ENCODE measurements at regions not wholly inside any gene's neighbourhood (a gene's known extent, or its start where the extent isn't known, plus 50 kb on each side); places are given as distances from the start of the nearest gene placed in this dataset.

DNA sequence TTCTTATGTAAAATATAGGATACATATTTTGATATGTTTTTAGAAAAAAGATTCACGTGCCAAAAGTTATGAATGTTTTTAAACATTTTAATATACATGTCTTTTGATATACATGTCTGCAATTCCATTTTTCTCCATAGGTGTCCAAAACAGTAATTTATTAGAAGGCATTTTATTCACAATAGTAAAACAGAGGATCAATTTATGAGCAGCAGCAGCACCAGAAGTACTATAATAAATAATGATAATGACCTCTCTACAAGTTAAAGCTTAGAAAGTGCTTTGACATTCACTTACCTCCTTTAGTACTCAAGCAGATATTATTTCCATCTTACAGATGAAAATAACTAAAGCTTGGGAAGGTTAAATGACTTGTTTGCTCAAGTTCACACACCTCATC, 96.7 kb upstream of the DBX1 start:
- H3K27ac Mint-ChIP-seq: no peak overlapping the region
- H3K4me3 Mint-ChIP-seq: no peak overlapping the region
- no peak for DNase-seq (ENCODE audit: low spot score)
- POLR2A ChIA-PET: no interaction called here
- CTCF ChIA-PET: no interaction called here
- H3K36me3 Mint-ChIP-seq: no peaks in the 10 kb centered on the region
- no peaks in the 10 kb centered on the region for H3K9me3 Mint-ChIP-seq
- TF ChIP-seq, protein P1, sequence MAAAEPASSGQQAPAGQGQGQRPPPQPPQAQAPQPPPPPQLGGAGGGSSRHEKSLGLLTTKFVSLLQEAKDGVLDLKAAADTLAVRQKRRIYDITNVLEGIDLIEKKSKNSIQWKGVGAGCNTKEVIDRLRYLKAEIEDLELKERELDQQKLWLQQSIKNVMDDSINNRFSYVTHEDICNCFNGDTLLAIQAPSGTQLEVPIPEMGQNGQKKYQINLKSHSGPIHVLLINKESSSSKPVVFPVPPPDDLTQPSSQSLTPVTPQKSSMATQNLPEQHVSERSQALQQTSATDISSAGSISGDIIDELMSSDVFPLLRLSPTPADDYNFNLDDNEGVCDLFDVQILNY (CRISPR knock-in tag; IDR thresholded peaks at IDR 0.05): no peak
- TF ChIP-seq ZNF671 (CRISPR knock-in tag; IDR thresholded peaks at IDR 0.05): no peak
- TF ChIP-seq SP1 (CRISPR knock-in tag; conservative IDR thresholded peaks at IDR 0.05): no peak
- TF ChIP-seq, protein P2, sequence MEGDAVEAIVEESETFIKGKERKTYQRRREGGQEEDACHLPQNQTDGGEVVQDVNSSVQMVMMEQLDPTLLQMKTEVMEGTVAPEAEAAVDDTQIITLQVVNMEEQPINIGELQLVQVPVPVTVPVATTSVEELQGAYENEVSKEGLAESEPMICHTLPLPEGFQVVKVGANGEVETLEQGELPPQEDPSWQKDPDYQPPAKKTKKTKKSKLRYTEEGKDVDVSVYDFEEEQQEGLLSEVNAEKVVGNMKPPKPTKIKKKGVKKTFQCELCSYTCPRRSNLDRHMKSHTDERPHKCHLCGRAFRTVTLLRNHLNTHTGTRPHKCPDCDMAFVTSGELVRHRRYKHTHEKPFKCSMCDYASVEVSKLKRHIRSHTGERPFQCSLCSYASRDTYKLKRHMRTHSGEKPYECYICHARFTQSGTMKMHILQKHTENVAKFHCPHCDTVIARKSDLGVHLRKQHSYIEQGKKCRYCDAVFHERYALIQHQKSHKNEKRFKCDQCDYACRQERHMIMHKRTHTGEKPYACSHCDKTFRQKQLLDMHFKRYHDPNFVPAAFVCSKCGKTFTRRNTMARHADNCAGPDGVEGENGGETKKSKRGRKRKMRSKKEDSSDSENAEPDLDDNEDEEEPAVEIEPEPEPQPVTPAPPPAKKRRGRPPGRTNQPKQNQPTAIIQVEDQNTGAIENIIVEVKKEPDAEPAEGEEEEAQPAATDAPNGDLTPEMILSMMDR (IDR thresholded peaks at IDR 0.05): no peak
- no peak for TF ChIP-seq NR1H2 (CRISPR knock-in tag; IDR thresholded peaks at IDR 0.05)
- no peak for TF ChIP-seq MYBL2 (CRISPR knock-in tag; IDR thresholded peaks at IDR 0.05)
- TF ChIP-seq ZNF396 (CRISPR knock-in tag; IDR thresholded peaks at IDR 0.05; ENCODE audit: borderline replicate concordance): no peak
- TF ChIP-seq, protein P3, sequence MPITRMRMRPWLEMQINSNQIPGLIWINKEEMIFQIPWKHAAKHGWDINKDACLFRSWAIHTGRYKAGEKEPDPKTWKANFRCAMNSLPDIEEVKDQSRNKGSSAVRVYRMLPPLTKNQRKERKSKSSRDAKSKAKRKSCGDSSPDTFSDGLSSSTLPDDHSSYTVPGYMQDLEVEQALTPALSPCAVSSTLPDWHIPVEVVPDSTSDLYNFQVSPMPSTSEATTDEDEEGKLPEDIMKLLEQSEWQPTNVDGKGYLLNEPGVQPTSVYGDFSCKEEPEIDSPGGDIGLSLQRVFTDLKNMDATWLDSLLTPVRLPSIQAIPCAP (CRISPR knock-in tag; IDR thresholded peaks at IDR 0.05): no peak
- TF ChIP-seq TCF7 (CRISPR knock-in tag; IDR thresholded peaks at IDR 0.05; ENCODE audit: low read depth): no peak
- TF ChIP-seq FOXP1 (CRISPR knock-in tag; IDR thresholded peaks at IDR 0.05; ENCODE audit: borderline replicate concordance): no peak
- TF ChIP-seq RELA (CRISPR knock-in tag; IDR thresholded peaks at IDR 0.05; ENCODE audit: borderline replicate concordance): no peak
- TF ChIP-seq IRF2 (CRISPR knock-in tag; IDR thresholded peaks at IDR 0.05; ENCODE audit: borderline replicate concordance, low read depth): no peak
- TF ChIP-seq, protein P4, sequence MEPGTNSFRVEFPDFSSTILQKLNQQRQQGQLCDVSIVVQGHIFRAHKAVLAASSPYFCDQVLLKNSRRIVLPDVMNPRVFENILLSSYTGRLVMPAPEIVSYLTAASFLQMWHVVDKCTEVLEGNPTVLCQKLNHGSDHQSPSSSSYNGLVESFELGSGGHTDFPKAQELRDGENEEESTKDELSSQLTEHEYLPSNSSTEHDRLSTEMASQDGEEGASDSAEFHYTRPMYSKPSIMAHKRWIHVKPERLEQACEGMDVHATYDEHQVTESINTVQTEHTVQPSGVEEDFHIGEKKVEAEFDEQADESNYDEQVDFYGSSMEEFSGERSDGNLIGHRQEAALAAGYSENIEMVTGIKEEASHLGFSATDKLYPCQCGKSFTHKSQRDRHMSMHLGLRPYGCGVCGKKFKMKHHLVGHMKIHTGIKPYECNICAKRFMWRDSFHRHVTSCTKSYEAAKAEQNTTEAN (CRISPR knock-in tag; IDR thresholded peaks at IDR 0.05): no peak
- TF ChIP-seq, protein P5, sequence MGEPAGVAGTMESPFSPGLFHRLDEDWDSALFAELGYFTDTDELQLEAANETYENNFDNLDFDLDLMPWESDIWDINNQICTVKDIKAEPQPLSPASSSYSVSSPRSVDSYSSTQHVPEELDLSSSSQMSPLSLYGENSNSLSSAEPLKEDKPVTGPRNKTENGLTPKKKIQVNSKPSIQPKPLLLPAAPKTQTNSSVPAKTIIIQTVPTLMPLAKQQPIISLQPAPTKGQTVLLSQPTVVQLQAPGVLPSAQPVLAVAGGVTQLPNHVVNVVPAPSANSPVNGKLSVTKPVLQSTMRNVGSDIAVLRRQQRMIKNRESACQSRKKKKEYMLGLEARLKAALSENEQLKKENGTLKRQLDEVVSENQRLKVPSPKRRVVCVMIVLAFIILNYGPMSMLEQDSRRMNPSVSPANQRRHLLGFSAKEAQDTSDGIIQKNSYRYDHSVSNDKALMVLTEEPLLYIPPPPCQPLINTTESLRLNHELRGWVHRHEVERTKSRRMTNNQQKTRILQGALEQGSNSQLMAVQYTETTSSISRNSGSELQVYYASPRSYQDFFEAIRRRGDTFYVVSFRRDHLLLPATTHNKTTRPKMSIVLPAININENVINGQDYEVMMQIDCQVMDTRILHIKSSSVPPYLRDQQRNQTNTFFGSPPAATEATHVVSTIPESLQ (CRISPR knock-in tag; IDR thresholded peaks at IDR 0.05): no peak
- H3K27me3 Mint-ChIP-seq (ENCODE audit: low read depth): peaks cover 16% of the 10 kb centered on the region
- H3K4me1 Mint-ChIP-seq: no peaks in the 10 kb centered on the region
- ATAC-seq: no peak

DNA sequence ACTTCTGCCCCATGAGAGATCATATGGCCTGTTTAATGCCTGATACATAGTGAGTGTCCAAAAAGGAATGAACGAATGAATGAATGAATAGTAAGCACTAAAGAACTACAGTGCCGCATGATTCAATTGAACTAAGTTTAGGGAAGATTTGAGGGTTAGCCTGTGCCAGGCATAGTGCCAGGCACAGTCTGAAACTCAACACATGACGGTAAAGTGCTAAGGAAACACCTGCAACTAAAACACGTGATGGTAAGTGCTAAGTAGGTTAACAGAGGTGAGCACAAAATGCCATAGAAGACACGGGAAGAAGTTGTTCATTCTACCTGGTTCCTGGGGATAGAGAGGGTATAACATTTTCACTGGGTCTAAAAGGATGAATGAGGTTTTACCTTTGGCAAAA, 93.5 kb upstream of the DBX1 start:
- H3K27me3 Mint-ChIP-seq (ENCODE audit: low read depth): peaks cover 42% of the 10 kb centered on the region
- POLR2A ChIA-PET: no interaction called here
- H3K9me3 Mint-ChIP-seq: no peaks in the 10 kb centered on the region
- no peak overlapping the region for H3K27ac Mint-ChIP-seq
- H3K36me3 Mint-ChIP-seq: no peaks in the 10 kb centered on the region
- ATAC-seq (no peak), DNase-seq (ENCODE audit: low spot score) (no peak)
- CTCF ChIA-PET: no interaction called here
- peaks cover 15% of the 10 kb centered on the region for H3K4me1 Mint-ChIP-seq
- H3K4me3 Mint-ChIP-seq: no peak overlapping the region
- TF ChIP-seq ZNF121 (CRISPR knock-in tag; IDR thresholded peaks at IDR 0.05): no peak
- TF ChIP-seq PRRX2 (CRISPR knock-in tag; IDR thresholded peaks at IDR 0.05): no peak
- TF ChIP-seq, protein P6, sequence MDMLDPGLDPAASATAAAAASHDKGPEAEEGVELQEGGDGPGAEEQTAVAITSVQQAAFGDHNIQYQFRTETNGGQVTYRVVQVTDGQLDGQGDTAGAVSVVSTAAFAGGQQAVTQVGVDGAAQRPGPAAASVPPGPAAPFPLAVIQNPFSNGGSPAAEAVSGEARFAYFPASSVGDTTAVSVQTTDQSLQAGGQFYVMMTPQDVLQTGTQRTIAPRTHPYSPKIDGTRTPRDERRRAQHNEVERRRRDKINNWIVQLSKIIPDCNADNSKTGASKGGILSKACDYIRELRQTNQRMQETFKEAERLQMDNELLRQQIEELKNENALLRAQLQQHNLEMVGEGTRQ (CRISPR knock-in tag; IDR thresholded peaks at IDR 0.05): no peak
- TF ChIP-seq ZBTB21 (CRISPR knock-in tag; IDR thresholded peaks at IDR 0.05; ENCODE audit: borderline replicate concordance): no peak
- no peak for TF ChIP-seq MYBL2 (CRISPR knock-in tag; IDR thresholded peaks at IDR 0.05)
- no peak for TF ChIP-seq IRF2 (CRISPR knock-in tag; IDR thresholded peaks at IDR 0.05; ENCODE audit: borderline replicate concordance, low read depth)
- TF ChIP-seq, protein P7, sequence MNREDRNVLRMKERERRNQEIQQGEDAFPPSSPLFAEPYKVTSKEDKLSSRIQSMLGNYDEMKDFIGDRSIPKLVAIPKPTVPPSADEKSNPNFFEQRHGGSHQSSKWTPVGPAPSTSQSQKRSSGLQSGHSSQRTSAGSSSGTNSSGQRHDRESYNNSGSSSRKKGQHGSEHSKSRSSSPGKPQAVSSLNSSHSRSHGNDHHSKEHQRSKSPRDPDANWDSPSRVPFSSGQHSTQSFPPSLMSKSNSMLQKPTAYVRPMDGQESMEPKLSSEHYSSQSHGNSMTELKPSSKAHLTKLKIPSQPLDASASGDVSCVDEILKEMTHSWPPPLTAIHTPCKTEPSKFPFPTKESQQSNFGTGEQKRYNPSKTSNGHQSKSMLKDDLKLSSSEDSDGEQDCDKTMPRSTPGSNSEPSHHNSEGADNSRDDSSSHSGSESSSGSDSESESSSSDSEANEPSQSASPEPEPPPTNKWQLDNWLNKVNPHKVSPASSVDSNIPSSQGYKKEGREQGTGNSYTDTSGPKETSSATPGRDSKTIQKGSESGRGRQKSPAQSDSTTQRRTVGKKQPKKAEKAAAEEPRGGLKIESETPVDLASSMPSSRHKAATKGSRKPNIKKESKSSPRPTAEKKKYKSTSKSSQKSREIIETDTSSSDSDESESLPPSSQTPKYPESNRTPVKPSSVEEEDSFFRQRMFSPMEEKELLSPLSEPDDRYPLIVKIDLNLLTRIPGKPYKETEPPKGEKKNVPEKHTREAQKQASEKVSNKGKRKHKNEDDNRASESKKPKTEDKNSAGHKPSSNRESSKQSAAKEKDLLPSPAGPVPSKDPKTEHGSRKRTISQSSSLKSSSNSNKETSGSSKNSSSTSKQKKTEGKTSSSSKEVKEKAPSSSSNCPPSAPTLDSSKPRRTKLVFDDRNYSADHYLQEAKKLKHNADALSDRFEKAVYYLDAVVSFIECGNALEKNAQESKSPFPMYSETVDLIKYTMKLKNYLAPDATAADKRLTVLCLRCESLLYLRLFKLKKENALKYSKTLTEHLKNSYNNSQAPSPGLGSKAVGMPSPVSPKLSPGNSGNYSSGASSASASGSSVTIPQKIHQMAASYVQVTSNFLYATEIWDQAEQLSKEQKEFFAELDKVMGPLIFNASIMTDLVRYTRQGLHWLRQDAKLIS (CRISPR knock-in tag; IDR thresholded peaks at IDR 0.05; ENCODE audit: borderline replicate concordance): no peak
- TF ChIP-seq NFE2L1 (CRISPR knock-in tag; IDR thresholded peaks at IDR 0.05): no peak
- TF ChIP-seq, protein P8, sequence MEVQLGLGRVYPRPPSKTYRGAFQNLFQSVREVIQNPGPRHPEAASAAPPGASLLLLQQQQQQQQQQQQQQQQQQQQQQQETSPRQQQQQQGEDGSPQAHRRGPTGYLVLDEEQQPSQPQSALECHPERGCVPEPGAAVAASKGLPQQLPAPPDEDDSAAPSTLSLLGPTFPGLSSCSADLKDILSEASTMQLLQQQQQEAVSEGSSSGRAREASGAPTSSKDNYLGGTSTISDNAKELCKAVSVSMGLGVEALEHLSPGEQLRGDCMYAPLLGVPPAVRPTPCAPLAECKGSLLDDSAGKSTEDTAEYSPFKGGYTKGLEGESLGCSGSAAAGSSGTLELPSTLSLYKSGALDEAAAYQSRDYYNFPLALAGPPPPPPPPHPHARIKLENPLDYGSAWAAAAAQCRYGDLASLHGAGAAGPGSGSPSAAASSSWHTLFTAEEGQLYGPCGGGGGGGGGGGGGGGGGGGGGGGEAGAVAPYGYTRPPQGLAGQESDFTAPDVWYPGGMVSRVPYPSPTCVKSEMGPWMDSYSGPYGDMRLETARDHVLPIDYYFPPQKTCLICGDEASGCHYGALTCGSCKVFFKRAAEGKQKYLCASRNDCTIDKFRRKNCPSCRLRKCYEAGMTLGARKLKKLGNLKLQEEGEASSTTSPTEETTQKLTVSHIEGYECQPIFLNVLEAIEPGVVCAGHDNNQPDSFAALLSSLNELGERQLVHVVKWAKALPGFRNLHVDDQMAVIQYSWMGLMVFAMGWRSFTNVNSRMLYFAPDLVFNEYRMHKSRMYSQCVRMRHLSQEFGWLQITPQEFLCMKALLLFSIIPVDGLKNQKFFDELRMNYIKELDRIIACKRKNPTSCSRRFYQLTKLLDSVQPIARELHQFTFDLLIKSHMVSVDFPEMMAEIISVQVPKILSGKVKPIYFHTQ (CRISPR knock-in tag; IDR thresholded peaks at IDR 0.05): no peak

Measured in WTC11 (cell line).